22Rv1 (cell line): ENCODE measurements at regions not wholly inside any gene's neighbourhood (a gene's known extent, or its start where the extent isn't known, plus 50 kb on each side); places are given as distances from the start of the nearest gene placed in this dataset.

ENCODE experiments used
- H3K27ac ChIP-seq: fragments of 450-650 bp; 2 replicates; pipeline ENCODE4 v1.5.1; 2017
- ZFX ChIP-seq: fragments of 450-650 bp; IDR thresholded peaks from 2 replicates; pipeline ENCODE4 v1.6.1; 2017; ENCODE audit warnings: antibody characterized with exemption, borderline replicate concordance
- TF ChIP-seq, protein P1 (sequence below): fragments of 450-650 bp; IDR thresholded peaks from 2 replicates; pipeline ENCODE4 v1.5.1; 2017; ENCODE audit warnings: mild to moderate bottlenecking

- no peak overlapping the region for H3K27ac ChIP-seq
- TF ChIP-seq ZFX = no peak
- TF ChIP-seq, protein P1, sequence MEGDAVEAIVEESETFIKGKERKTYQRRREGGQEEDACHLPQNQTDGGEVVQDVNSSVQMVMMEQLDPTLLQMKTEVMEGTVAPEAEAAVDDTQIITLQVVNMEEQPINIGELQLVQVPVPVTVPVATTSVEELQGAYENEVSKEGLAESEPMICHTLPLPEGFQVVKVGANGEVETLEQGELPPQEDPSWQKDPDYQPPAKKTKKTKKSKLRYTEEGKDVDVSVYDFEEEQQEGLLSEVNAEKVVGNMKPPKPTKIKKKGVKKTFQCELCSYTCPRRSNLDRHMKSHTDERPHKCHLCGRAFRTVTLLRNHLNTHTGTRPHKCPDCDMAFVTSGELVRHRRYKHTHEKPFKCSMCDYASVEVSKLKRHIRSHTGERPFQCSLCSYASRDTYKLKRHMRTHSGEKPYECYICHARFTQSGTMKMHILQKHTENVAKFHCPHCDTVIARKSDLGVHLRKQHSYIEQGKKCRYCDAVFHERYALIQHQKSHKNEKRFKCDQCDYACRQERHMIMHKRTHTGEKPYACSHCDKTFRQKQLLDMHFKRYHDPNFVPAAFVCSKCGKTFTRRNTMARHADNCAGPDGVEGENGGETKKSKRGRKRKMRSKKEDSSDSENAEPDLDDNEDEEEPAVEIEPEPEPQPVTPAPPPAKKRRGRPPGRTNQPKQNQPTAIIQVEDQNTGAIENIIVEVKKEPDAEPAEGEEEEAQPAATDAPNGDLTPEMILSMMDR = no peak
These were observed 134.2 kb upstream of the IGF1R start for GRCh38 chr15:98514034-98514622.

DNA sequence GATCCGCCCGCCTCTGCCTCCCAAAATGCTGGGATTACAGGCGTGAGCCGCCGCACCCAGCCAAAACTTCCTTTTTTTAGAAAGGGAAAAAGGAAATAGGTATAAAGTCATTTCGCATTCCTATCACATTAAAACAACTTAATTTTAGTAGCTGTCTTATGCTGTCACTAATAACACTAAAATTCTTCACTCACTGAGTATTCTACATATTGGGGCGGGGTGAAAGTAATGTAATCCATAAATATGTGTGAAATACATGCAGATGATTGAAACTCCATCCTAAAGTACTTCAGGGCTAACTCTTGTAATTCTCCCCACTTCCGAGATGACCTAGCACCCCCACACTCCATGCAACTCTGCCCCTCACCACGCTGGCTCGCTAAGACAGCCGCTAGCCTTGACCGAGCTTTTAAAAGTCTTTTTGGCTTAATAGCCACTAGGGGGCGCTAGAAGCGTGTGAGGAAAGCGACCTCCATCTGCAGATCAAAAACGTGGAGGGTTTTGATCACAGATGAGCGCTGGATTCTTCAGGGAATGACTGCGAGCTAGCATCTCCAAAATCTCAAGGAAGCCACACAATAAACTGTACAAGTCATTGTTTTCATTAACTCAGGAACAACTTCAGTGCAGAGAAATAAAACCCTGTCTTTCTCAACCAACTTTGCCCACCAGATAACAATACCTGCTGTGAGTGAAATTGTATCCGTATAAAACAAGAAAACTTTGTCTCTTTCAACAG, 129.3 kb upstream of the IGF1R start:
- no peak for TF ChIP-seq ZFX
- TF ChIP-seq, protein P1 = peak; percentile 88

GRCh38 chr15:98519767-98520550, 128.4 kb upstream of the IGF1R start:
- TF ChIP-seq, protein P1 = no peak
- TF ChIP-seq ZFX = no peak
- H3K27ac ChIP-seq = no peak overlapping the region

More for the DNA sequence above, 129.3 kb upstream of the IGF1R start:
- H3K27ac ChIP-seq = no peak overlapping the region

DNA sequence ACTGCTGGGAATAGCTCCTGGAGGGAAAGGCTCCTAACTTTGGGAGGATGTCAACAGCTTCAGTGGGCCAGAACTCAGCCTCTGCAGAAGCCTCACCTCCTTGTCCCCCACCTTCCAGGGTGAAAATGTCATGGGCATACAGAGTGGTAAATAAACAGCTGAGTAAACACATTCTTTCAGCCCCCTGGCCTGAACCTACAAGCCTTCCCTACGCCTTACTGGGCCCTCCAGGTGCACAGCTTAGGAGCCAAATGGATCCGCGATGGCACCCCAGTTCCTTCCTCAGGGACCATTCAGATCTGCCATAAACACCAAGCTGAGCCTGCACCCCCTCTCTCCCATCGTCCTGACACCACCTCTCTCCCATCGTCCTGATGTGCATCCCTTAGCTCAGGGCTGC, 126.2 kb upstream of the IGF1R start:
- TF ChIP-seq ZFX = no peak
- TF ChIP-seq, protein P1 = no peak

GRCh38 chr15:98523912-98524662, 124.3 kb upstream of the IGF1R start:
- no peak overlapping the region for H3K27ac ChIP-seq
- TF ChIP-seq ZFX = no peak
- TF ChIP-seq, protein P1 = no peak

More for the DNA sequence above, 126.2 kb upstream of the IGF1R start:
- no peak overlapping the region for H3K27ac ChIP-seq

DNA sequence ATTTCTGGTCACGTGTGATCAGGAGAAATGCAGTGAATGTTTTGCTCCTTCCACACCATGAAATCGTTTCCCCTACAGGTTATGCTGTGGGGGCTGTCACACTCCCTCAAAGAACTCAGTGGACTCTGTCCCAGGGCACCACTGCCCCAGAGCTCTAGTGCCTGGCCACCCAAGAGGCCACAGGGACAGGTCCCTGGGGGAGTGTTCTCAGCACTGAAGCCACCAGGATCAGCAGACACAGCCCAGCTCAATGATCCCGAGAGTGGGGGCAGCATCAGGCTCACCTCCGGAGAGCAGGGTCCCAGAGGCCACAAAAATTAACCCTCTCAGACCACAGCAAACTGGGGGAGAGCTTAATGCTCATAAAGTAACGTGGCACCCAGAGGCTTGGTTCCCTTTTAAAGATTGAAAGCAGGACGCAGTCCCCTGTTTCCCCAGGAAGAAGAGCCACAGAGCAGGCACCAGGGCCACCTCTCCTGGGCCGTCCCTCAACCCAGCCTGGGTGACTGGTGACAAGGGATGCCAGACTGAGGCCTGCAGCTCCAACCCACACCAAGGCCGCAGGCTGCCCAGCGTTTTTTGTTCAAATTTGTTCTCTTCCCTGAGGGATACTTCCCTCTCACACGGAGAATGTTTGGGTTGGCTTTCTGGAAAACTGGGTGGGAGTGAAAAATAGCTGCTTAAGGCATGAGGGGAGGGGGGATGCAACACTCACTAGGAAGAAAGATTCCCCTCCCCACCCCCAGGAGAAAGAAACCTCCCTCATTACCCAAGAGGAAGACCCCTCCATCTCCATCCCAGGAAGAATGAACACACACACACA, 123.3 kb upstream of the IGF1R start:
- TF ChIP-seq, protein P1 = no peak
- TF ChIP-seq ZFX = no peak
- H3K27ac ChIP-seq = no peak overlapping the region
